HepG2 (cell line): ENCODE measurements at regions not wholly inside any gene's neighbourhood (a gene's known extent, or its start where the extent isn't known, plus 50 kb on each side); places are given as distances from the start of the nearest gene placed in this dataset.

ENCODE experiments used
- ATAC-seq: fragments of 200-7000 bp; cut with Tn5 transposase; 3 replicates; pipeline ENCODE4 v1.9.1; 2020; ENCODE audit warnings: mild to moderate bottlenecking, moderate library complexity
- BruUV-seq: library from RNA; stranded (reverse); fragments of 400-500 nt; replicated peaks from 2 replicates; lab custom pipeline; 2021; lab: Mats Ljungman, UMichigan
- CTCF ChIA-PET: fragments of 300-600 bp; formaldehyde crosslinking; extraction: SDS; loops from one replicate; lab custom pipeline; 2021; ENCODE audit warnings: low total read pairs, inconsistent platforms, low intra/inter-chr PET ratio; lab: Yijun Ruan, JAX
- POLR2A ChIA-PET: fragments of 350-600 bp; sonication (Branson Sonifier 250); formaldehyde crosslinking; loops from one replicate; lab custom pipeline; 2020; ENCODE audit warnings: antibody characterized with exemption, inconsistent platforms; lab: Yijun Ruan, JAX
- DNase-seq: peaks from one replicate; pipeline ENCODE4 v3.0.0-alpha.2; 2015; ENCODE audit warnings: low spot score
- FAIRE-seq: peaks from 3 replicates; lab custom pipeline; 2011; peaks lifted over from hg19 to GRCh38; lab: Jason Lieb, UNC
- H2AFZ ChIP-seq: one replicate; pipeline ENCODE4 v1.6.1; 2011; ENCODE audit warnings: low read length, inconsistent platforms
- H3K27ac ChIP-seq: fragments of 300-600 bp; 3 replicates; pipeline ENCODE4 v1.8.0; 2011; ENCODE audit warnings: mixed run types, mild to moderate bottlenecking, mixed read lengths, low read length, inconsistent platforms; ENCODE audit not compliant: insufficient read depth; ENCODE audit errors: extremely low read length
- H3K27me3 ChIP-seq, 2 experiments: fragments of 200-600 bp in 1 of 2; 2 replicates in 1 of 2; 3 replicates in 1 of 2; pipeline versions ENCODE4 v1.6.0 to v1.8.0; 2011; ENCODE audit warnings: low read length in 2 of 2, mild to moderate bottlenecking in 2 of 2, moderate library complexity in 2 of 2, inconsistent platforms in 1 of 2; ENCODE audit not compliant: insufficient read depth in 2 of 2, control insufficient read depth in 1 of 2
- H3K36me3 ChIP-seq, 2 experiments: fragments of 200-600 bp in 1 of 2; replicated peaks in 1 of 2; 2 replicates in 1 of 2; 3 replicates in 1 of 2; pipeline versions ENCODE4 v1.5.1 to v1.8.0; 2011; ENCODE audit warnings: low read length in 2 of 2, inconsistent platforms in 1 of 2; ENCODE audit not compliant: insufficient read depth in 2 of 2, control insufficient read depth in 1 of 2
- H3K4me1 ChIP-seq: 2 replicates; pipeline ENCODE4 v1.5.1; 2012; ENCODE audit warnings: low read length, inconsistent platforms; ENCODE audit not compliant: insufficient read depth
- H3K4me2 ChIP-seq: 2 replicates; pipeline ENCODE4 v1.6.0; 2011; ENCODE audit warnings: low read depth, low read length, inconsistent platforms
- H3K4me3 ChIP-seq, 3 experiments: fragments of 200-600 bp in 1 of 3; sonication (generic), shearing (Covaris generic) in 1 of 3; replicated peaks in 1 of 3; 2 replicates each; pipeline ENCODE4 v1.5.1; 2011 to 2016; ENCODE audit warnings: low read length in 3 of 3, inconsistent platforms in 2 of 3, low read depth in 2 of 3, mild to moderate bottlenecking in 2 of 3, control low read depth in 1 of 3, mixed read lengths in 1 of 3; ENCODE audit not compliant: insufficient read depth in 1 of 3
- H3K79me2 ChIP-seq: one replicate; pipeline ENCODE4 v1.6.1; 2011; ENCODE audit warnings: low read length, inconsistent platforms; ENCODE audit not compliant: insufficient read depth
- H3K9ac ChIP-seq: 2 replicates; pipeline ENCODE4 v1.6.0; 2011; ENCODE audit warnings: mild to moderate bottlenecking, low read depth, low read length, inconsistent platforms; ENCODE audit not compliant: insufficient read depth
- H3K9me3 ChIP-seq: 2 replicates; pipeline ENCODE4 v1.5.1; 2012; ENCODE audit warnings: mild to moderate bottlenecking, low read length
- H4K20me1 ChIP-seq: 2 replicates; pipeline ENCODE4 v1.6.0; 2011; ENCODE audit warnings: inconsistent platforms, mild to moderate bottlenecking, low read length, moderate library complexity; ENCODE audit not compliant: insufficient read depth
- ARNT ChIP-seq: fragments of 450-650 bp; IDR thresholded peaks from 2 replicates; pipeline ENCODE4 v1.6.1; 2017
- BORCS8-MEF2B ChIP-seq: sonication (generic); formaldehyde crosslinking; IDR thresholded peaks from 2 replicates; pipeline ENCODE4 v1.8.0; 2022; ENCODE audit warnings: mild to moderate bottlenecking, missing genetic modification reagents
- WGBS: methylation state at CpG from one replicate; pipeline ENCODE4 v1.1.6; 2017; ENCODE audit warnings: low lambda C conversion rate; 5-methylcytosine and 5-hydroxymethylcytosine counted together
- in situ Hi-C: cut with HindIII; loops from 2 replicates; pipeline ENCODE4 v1.10.0; 2017; ENCODE audit warnings: low pct_unique_long_range_greater_than_20kb; ENCODE audit not compliant: extremely low pct_ligation_motif_present
- intact Hi-C: fragments of 100-400 bp; cut with micrococcal nuclease; formaldehyde crosslinking; loops from one replicate; pipeline ENCODE4 v1.10.0; 2022; ENCODE audit not compliant: unreplicated experiment
- TF ChIP-seq, protein P1 (sequence below): fragments of 450-650 bp; IDR thresholded peaks from 2 replicates; pipeline ENCODE4 v1.6.1; 2016

GRCh38 chr1:221888218-221888617, 146.3 kb upstream of the DUSP10 start:
- Histone ChIP-seq H3K27me3 (no peaks in the 10 kb centered on the region), H3K36me3 (no peaks in the 10 kb centered on the region), H3K79me2 (no peaks in the 10 kb centered on the region), H3K4me3 (no peak overlapping the region), H3K27ac (no peak overlapping the region), H3K9ac (no peak overlapping the region), H3K4me1 (no peaks in the 10 kb centered on the region), H4K20me1 (no peaks in the 10 kb centered on the region), H2AFZ (no peak overlapping the region), H3K4me2 (no peak overlapping the region), H3K9me3 (no peaks in the 10 kb centered on the region)
- in situ Hi-C loops, result no loop called here
- ChIA-PET CTCF (no interaction called here), POLR2A (no interaction called here)
- 56% methylated on average over 11 of the region's 11 CpGs for WGBS
- no TSS peak for BruUV-seq
- TF ChIP-seq ARNT, result no peak
- FAIRE-seq (no peak), ATAC-seq (no peak), DNase-seq (no peak)
- intact Hi-C loops, result no loop called here

DNA sequence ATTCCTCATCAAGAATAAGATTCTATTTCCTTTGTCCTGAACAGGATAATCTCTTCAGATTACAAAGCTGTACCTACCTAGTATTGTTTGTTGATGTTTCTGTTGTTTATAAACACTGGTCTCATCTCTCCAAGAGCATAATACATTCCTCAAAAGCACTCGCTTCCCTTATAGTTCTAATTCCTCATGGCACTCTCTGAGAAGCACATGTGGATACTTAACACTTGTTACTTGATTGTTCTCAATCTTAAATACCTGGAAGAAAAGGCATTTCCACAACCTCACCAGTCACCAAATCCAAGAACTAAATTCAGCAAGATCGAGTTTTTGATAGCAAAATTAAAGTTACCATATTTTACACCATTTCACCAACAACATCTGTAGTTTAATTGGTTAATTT, 145.9 kb upstream of the DUSP10 start:
- no peak for DNase-seq
- H3K4me3 ChIP-seq, result no peak overlapping the region
- no peaks in the 10 kb centered on the region for H3K27me3 ChIP-seq
- no peaks in the 10 kb centered on the region for H3K4me1 ChIP-seq
- no peak overlapping the region for H3K27ac ChIP-seq
- in situ Hi-C loops, result no loop called here
- POLR2A ChIA-PET, result interaction anchor here (0.6 kb wide), 1 partner anchor 172 kb away, joined by 3 read pairs; no protein-coding TSS in a partner anchor
- CTCF ChIA-PET, result no interaction called here
- H3K4me2 ChIP-seq, result no peak overlapping the region
- BruUV-seq, result no TSS peak
- H3K9ac ChIP-seq, result no peak overlapping the region
- H3K79me2 ChIP-seq, result no peaks in the 10 kb centered on the region
- no peak for FAIRE-seq
- 7% methylated on average over 2 of the region's 2 CpGs for WGBS
- H3K9me3 ChIP-seq, result no peaks in the 10 kb centered on the region
- H4K20me1 ChIP-seq, result no peaks in the 10 kb centered on the region
- no peaks in the 10 kb centered on the region for H3K36me3 ChIP-seq
- ATAC-seq, result no peak
- no peak overlapping the region for H2AFZ ChIP-seq
- TF ChIP-seq, protein P1, sequence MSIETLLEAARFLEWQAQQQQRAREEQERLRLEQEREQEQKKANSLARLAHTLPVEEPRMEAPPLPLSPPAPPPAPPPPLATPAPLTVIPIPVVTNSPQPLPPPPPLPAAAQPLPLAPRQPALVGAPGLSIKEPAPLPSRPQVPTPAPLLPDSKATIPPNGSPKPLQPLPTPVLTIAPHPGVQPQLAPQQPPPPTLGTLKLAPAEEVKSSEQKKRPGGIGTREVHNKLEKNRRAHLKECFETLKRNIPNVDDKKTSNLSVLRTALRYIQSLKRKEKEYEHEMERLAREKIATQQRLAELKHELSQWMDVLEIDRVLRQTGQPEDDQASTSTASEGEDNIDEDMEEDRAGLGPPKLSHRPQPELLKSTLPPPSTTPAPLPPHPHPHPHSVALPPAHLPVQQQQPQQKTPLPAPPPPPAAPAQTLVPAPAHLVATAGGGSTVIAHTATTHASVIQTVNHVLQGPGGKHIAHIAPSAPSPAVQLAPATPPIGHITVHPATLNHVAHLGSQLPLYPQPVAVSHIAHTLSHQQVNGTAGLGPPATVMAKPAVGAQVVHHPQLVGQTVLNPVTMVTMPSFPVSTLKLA, result peak; percentile 97
- no peak for TF ChIP-seq BORCS8-MEF2B (CRISPR knock-in tag)
- TF ChIP-seq, all 625 proteins: peak for 1
- intact Hi-C loops, result no loop called here
